ENCODE measurements at regions not wholly inside any gene's neighbourhood (a gene's known extent, or its start where the extent isn't known, plus 50 kb on each side); places are given as distances from the start of the nearest gene placed in this dataset.
A peak's percentile ranks its signal among the peaks of the same experiment; 100 is the strongest.
"Not testable (repeated sequence)": the region's sequence is repeated elsewhere in the genome, so short reads cannot be mapped to it uniquely, and the experiment has no call there.

DNA sequence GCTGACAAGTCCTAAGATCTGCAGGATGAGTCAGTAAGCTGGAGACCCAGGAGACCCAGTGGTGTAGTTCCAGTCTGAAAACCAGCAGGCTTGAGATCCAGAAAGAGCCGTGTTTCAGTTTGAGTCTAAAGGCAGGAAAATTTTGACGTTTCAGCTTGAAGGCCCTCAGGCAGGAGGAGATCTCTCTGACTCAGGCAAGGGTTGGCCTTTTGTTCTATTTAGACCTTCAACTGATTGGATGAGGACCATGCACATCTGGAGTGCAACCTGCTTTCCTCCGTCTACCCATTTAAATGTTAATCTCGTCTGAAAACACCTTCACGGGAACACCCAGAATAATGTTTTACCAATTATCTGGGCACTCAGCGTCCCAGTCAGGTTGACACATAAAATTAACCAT lies 69.5 kb downstream of the NPIPA7 start:
- not testable (repeated sequence) for DNase-seq (ENCODE audit: low spot score)

DNA sequence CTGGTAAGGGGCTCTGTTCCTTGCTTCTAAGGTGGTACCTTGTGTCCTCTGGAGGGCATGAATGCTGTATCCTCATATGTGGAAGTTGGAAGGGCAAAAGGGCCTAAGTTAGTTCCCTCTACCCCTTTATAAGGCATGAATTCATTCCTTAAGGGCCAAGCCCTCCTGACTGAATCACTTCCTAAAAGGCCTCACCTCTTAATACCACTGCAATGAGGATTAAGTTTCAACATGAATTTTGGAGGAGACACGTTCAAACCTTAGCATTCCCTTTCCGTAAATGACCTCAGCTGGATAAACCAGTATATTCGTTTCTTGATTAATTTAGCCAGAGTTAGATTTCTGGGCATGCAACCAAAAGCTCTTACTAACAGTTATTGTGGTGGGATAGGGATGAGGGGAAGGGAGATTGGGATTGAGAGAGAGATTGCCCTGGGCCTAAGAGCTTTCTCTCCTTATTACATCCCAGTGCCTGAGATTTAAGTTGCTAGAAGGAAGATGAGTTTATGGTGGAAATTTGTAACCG lies 70.8 kb downstream of the NPIPA7 start:
- DNase-seq (ENCODE audit: low spot score), result peak; percentile 4

DNA sequence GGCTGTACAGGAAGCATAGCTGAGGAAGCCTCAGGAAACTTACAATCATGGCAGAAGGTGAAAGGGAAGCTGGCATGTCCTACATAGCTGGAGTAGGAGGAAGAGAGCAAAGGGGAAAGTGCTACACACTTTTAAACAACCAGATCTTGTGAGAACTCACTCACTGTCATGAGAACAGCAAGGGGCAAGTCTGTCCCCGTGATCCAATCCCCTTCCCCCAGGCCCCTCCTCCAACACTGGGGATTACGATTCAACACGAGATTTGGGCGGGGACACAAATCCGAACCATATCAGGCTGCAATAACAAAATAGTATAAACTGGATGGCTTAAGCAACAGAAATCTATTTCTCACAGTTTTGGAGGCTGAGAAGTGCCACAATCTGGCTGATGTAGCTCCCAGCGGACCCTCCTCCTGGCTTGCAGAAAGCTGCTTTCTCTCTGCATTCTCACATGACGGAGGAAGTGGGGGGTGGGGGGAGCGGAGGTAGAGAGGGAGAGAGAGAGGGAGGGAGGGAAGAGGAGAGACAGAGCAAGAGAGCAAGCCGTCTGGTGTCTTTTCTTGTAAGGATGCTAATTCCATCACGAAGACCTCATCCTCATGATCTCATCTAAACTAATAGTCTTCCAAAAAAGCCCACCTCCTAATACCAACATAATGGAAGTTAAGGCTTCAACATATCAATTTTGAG lies 72.9 kb downstream of the NPIPA7 start:
- DNase-seq (ENCODE audit: low spot score), result not testable (repeated sequence)

DNA sequence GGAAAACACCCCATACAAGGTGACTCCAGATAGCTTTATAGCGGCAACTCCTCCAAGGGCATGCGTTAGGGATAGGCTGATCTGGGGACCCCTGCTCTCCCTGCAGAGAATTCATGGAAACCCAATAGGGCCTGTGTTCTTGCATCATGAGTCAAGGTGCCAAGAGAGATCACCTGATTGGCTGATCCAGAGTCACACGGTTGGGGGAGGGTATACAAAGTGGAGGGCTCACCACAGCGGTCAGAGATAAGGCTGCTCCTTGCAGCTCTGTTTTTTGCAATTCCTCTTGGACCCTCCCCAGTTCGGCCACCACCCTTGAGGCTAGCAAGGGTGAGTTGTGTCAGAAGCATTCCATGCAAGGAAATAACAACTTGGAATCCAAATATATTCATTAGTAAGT lies 79.6 kb downstream of the NPIPA7 start:
- not testable (repeated sequence) for DNase-seq (ENCODE audit: low spot score)

DNA sequence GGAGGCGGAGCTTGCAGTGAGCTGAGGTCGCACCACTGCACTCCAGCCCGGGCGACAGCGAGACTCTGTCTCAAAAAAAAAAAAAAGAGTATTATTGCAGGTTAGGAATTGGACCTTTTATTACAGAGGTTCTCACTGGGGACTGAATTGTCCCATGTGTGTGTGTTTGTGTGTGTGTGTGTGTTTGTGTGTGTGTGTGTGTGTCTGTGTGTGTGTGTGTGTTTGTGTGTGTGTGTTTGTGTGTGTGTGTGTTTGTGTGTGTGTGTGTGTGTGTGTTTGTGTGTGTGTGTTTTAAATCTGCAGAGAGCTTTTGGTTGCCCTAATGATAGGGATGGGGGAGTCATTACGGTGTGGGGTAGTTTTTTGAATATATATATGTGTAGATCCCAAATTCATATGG lies 84.9 kb downstream of the NPIPA7 start:
- DNase-seq (ENCODE audit: low spot score), result not testable (repeated sequence)

DNA sequence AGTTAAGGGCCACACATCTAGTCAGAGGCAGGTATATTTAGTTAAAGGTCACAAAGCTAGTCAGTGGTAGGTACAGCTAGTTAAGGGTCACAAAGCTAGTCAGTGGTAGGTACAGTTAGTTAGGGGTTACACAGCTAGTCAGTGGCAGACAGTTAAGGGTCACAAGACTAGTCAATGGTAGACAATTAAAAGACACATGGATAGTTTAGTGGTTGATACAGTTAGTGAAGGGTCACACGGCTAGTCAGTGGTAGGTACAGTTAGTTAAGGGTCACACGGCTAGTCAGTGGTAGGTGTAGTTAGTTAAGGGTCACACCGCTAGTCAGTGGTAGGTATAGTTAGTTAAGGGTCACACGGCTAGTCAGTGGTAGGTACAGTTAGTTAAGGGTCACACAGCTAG lies 110.0 kb downstream of the NPIPA7 start:
- DNase-seq (ENCODE audit: low spot score), result not testable (repeated sequence)

DNA sequence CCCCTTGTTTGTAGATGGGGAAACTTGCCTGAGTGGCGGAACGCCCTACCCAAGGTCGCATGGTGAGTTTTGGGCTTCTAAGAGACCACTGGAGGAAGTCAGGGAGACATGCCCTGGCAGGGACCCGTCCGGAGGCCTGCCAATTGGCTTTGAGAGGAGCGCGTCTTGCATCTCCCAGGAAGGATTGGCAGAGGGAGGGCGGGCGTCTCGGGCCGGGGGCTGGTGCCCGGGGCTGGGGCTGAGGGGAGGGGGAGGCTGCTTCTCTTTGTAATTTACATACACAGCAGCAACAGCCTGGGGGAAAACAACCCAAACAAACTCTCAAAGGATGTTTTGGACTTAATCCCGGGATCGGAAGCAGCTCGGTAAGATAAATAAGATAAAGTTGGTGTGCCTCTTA lies 110.5 kb downstream of the NPIPA7 start:
- not testable (repeated sequence) for DNase-seq (ENCODE audit: low spot score)

DNA sequence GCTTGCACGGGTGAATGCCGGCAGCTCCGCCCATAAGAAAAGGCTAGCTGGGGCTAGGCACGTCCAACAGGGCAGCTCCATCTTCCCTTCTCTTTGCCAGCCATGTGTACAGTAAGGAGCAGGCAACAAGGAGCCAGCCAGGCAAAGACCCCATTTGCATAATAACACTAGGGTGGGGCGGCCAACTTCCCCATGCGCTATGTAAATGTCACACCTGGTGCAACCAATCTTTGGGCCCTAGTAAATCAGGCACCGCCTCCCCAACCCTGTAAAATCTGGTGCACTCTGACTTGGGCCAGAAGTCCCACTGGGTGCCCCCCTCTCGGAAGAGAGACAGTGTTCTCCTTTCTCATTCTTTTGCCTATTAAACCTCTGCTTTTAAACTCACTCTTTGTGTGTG lies 115.2 kb downstream of the NPIPA7 start:
- DNase-seq (ENCODE audit: low spot score), result not testable (repeated sequence)

DNA sequence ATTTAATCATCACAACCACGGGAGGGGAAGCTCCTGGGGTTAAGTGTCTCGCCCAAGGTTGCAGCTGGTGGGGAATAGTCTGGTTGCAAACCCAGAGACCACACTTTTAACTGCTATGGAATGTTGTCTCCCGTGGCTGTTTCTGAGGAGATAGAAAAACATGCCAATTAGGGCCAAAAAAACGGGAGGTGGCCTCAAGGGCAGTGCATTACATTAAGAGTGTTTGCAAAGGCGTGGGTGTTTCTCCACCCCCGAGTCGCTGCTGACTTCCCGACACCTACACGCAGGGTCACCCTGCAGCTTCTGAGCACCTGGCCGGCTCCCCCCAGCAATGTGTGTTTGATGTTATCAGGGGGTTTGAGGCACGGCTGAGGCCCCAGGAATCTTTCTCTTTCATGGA lies 116.1 kb downstream of the NPIPA7 start:
- not testable (repeated sequence) for DNase-seq (ENCODE audit: low spot score)

DNA sequence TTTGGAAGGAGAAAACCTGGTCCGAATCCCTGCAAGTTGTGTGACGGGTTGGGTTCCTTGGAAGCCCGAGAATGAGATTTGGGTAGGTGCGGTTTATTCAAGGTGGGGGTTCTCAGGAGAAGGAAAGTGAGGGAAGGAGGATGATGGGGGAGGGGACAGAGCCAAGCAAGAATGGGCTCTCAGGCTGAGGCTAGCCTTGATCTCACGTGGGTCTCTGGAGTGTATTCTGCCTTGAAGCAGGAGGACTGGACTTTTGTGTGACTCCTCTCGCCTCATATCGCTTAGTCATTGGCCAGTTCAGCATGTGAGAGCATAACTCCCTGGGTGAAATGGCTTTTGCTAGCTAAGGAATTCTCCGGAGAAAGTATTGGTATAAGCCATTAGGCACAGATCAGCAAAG lies 120.9 kb downstream of the NPIPA7 start:
- not testable (repeated sequence) for DNase-seq (ENCODE audit: low spot score)

DNA sequence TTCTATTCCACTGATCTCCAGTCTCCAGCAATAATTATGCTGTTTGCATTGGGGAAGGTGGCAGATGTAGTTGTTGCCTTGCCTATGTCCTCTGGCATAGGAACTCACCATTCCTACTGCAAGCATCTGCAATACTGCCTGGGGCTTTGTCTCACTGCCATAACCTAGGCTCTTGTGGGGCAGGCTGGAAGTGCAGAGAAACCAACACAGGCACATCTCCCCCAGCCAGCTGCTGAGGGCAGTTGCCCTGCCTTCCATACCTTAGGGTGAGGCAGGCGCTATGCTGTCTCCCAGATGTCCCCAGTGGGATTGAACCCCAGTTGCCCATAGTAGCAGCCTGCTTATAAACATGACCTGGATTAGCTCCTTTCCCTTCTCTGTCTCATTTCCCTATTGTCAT lies 128.1 kb downstream of the NPIPA7 start:
- DNase-seq (ENCODE audit: low spot score), result not testable (repeated sequence)

DNA sequence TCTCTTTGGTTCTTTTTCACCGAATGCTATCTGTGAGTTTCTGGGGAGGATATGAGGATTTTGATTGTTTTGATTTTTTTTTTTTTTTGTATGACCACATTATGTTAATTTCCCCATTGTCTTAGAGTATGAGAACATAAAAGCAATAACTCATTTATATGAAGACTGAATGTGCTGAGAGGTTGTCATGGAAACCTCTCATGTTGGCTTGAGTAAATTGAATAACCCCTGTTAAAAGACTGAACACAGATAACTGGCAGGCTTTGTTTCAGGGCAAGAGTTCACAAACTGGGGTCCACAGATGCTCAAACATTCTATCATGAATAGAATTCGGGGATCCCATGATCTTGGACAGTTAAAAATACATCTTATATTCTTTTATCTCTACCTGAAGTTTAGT lies 129.4 kb downstream of the NPIPA7 start:
- DNase-seq (ENCODE audit: low spot score), result not testable (repeated sequence)

DNA sequence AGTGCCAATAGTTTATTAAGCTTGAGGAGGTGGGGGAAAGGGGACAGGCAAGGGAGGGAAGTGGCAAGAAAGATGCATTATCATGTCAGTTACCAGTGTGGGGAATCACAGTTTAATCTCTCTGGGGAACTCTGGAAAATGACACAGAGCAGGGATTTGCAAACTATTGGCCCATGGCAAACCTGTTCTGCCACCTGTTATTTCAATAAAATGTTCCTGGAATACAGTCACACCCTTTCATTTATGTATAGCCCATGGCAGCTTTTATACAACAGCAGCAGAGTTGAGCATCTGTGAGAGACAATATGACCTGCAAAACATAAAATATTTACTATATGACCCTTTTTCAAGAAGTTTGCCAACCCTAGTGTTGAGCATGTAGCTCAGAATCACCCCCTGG lies 140.5 kb downstream of the NPIPA7 start:
- not testable (repeated sequence) for DNase-seq (ENCODE audit: low spot score)

DNA sequence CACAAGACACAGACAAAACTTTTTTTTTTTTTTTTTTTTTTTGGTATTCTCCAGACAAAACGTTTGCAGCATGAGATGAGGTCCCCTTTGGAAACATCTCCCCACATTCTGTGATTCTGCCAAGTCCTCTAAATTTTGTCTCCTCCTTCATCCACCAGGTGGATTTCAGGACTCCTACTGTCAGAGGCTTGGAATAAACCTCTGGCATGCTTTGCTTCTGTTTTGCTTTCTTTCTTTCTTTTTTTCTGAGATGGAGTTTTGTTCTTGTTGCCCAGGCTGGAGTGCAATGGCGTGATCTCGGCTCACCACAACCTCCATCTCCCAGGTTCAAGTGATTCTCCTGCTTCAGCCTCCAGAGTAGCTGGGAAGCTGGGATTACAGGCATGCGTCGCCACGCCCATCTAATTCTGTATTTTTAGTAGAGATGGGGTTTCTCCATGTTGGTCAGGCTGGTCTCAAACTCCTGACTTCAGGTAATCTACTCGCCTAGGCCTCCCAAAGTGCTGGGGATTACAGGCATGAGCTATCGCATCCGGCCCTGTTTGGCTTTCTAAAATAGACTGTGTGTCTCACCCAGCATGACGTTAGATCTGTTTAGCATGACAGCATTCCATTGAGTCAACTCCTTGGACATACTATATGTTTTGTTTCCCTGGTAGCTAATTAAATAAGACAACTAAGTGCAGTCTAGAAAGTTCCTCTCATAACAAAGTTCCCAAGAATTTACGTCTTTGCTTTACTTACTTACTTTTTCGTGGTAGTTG lies 142.5 kb downstream of the NPIPA7 start:
- not testable (repeated sequence) for DNase-seq (ENCODE audit: low spot score)

DNA sequence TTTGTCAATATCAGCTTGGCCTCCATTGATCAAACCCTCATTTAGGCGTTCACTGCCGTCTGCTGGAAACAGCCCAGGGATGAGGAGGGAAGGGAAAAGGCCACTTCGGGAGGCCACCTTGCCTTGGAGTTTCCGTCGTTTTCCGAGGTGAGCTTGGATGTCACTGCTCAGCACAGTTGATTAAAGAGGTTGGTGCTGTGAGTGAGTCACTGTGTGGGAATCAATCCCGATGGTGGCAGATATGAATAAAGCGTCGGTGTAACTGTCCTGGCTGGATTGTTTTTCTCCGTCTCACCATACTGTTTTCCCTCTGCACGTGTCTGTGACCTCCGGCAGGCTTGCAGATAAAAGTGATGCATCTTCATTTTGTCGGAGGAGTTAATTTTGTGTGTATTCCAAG lies 148.1 kb downstream of the NPIPA7 start:
- not testable (repeated sequence) for DNase-seq (ENCODE audit: low spot score)

DNA sequence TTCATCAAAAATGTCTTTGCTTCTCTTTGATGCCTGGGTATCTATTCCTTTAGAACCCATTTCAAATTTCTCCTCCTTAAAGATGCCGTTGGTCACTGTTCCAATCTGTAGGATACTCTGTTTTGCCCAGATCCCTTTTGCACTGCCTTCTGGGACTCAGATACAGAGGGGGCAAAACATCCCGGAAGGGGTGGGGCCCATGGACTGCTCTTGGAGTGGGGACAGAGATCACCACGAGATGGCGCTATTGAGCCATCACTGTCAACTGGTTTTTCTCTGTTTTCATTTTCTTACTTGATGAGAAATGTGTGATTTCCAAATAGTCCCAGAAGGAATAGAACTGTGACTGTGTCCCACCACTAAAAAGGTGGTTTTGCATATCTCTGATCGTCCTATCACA lies 151.8 kb downstream of the NPIPA7 start:
- DNase-seq (ENCODE audit: low spot score), result not testable (repeated sequence)

DNA sequence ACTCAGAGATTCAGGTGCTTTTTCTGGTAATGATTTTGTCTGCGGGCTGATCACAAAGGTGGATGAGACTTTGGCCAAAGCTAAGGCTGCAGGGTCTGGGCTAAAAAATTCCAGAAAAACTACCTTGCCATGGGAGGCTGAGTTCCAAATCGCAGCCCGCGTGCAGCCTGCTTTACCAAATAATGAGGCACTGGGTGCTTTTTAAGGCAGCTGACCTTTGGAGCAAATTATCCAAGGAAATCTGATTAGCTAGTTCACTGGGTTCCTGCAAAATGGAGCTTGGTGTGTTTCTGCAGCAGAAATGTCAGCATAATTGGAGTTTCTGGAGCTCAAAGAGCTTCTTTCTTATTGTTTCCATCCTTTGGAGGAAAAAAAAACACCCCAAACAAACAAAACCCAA lies 156.6 kb downstream of the NPIPA7 start:
- not testable (repeated sequence) for DNase-seq (ENCODE audit: low spot score)

DNA sequence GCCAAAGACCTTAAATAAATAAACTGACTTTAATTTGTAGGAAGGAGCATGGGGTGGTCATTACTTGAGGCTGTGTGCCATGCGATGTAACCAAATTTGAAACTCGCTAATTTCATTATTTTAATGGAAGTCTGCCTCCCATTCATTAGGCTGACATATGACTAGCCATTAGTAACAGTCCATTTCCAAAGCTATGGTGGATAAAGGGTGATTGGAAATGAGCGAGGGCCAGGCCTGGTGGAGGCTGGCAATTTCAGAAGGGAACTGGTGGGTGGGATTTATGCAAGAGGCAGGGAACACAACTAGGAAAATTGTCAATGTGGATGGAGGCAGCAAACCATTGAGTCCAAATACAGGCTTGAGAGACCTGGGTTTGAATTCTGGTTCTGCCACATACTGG lies 157.2 kb downstream of the NPIPA7 start:
- not testable (repeated sequence) for DNase-seq (ENCODE audit: low spot score)

DNA sequence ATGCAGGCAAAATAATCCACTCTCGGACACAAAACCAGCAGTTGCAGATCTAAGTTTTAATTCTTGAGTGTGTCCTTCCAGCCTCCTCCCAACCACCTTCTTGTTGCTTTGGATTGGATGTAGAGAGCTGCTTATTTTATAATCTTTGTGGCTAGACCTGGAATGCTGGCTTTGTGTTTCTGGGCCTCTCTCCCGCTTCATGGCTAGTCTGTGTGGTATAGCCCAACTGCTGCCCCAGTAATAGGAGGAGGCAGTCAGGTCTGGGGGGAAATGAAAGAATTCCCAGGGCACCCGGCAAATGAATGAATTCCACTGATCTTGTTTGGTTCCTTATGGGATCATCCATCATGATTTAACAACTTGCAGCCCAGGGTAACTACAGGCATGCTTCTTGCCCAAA lies 170.8 kb downstream of the NPIPA7 start:
- DNase-seq (ENCODE audit: low spot score), result not testable (repeated sequence)

DNA sequence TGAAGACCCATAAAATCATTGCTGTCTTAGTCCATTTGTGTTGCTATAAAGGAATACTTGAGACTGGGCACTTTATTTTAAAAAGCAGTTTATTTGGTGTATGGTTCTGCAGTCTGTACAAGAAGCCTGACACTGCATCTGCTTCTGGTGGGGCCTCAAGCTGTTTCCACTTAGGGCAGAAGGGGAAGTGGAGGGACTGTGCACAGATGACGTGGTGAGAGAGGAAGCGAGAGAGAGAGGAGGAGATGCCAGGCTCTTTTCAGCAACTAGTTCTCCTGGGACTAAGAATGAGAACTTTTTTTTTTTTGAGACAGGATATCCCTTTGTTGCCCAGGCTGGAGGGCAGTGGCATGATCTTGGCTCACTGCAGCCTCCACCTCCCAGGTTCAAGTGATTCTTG lies 171.9 kb downstream of the NPIPA7 start:
- DNase-seq (ENCODE audit: low spot score), result not testable (repeated sequence)

DNA sequence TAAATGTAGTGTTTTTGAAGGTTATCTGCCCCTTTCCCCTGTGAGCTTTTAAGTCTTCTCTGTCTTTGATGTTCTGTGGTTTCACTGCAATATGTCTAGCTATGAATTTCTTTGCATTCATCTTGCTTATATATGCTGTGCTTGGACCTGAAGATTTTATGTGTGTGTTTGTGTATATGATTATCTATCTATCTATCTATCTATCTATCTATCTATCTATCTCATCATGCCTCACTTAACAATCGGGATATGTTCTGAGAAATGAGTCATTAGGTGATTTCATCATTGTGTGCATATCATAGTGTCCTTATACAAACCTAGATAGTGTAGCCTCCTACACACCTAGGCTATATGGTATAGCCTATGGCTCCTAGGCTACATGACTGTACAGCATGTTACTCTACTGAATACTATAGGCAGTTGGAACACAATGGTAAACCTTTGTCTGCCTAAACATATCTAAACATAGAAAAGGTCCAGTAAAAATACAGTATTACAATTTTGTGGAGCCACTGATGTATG lies 173.9 kb downstream of the NPIPA7 start:
- not testable (repeated sequence) for DNase-seq (ENCODE audit: low spot score)

DNA sequence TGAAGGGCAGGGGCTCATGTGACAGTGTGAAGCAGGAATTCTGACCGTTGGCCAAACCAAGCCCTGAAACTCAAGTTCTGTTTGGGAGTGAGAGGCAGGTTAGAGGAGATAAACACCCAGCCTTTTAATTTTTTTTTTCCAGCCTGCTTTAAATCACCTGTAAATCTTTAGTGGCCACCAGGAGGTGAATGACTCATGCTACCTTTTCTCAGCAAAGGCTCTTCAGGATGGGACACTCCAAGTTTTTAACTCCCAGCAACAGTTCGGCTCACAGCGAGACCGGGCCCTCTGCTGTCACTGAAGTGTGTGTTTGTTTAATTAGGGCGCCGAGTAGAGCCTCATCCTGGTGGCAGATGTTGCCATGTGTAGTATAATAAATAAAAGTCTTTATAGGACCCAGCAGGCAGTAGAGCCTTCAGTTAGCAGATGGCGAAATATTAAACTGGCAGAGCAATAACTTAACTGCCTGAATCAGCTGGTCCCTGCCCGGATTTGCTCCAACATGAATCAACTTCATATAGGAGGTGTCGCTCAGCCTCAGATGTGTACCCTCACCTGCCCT lies 180.3 kb downstream of the NPIPA7 start:
- DNase-seq (ENCODE audit: low spot score), result not testable (repeated sequence)

DNA sequence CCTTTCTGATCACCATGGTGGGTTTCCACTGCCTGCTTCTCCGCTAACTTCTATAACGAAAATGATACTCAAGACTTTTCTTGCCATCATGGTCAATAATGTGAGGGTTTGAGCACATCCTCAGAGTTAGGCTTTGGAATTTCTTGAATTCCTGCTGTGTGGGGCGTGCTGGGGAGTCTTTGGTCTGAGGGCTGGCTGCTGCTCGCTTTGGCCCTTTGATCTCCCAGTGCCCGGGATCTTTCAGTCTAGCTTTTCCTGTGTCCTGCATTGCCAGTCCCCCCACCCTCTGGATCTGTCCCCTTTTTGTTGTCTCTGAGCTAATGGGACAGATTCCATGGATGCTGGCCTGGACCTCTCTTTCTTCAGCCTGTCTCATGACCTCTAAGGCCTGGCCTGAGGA lies 182.6 kb downstream of the NPIPA7 start:
- not testable (repeated sequence) for DNase-seq (ENCODE audit: low spot score)

Data from left forelimb (tissue), 1 donor.